HepG2 (cell line): ENCODE measurements at regions not wholly inside any gene's neighbourhood (a gene's known extent, or its start where the extent isn't known, plus 50 kb on each side); places are given as distances from the start of the nearest gene placed in this dataset.
A peak's percentile ranks its signal among the peaks of the same experiment; 100 is the strongest.

ENCODE experiments used
- ATAC-seq: fragments of 200-7000 bp; cut with Tn5 transposase; 3 replicates; pipeline ENCODE4 v1.9.1; 2020; ENCODE audit warnings: mild to moderate bottlenecking, moderate library complexity
- BruUV-seq: library from RNA; stranded (reverse); fragments of 400-500 nt; replicated peaks from 2 replicates; lab custom pipeline; 2021; lab: Mats Ljungman, UMichigan
- CTCF ChIA-PET: fragments of 300-600 bp; formaldehyde crosslinking; extraction: SDS; loops from one replicate; lab custom pipeline; 2021; ENCODE audit warnings: low total read pairs, inconsistent platforms, low intra/inter-chr PET ratio; lab: Yijun Ruan, JAX
- POLR2A ChIA-PET: fragments of 350-600 bp; sonication (Branson Sonifier 250); formaldehyde crosslinking; loops from one replicate; lab custom pipeline; 2020; ENCODE audit warnings: antibody characterized with exemption, inconsistent platforms; lab: Yijun Ruan, JAX
- DNase-seq: peaks from one replicate; pipeline ENCODE4 v3.0.0-alpha.2; 2015; ENCODE audit warnings: low spot score
- FAIRE-seq: peaks from 3 replicates; lab custom pipeline; 2011; peaks lifted over from hg19 to GRCh38; lab: Jason Lieb, UNC
- H2AFZ ChIP-seq: one replicate; pipeline ENCODE4 v1.6.1; 2011; ENCODE audit warnings: low read length, inconsistent platforms
- H3K27ac ChIP-seq: fragments of 300-600 bp; 3 replicates; pipeline ENCODE4 v1.8.0; 2011; ENCODE audit warnings: mixed run types, mild to moderate bottlenecking, mixed read lengths, low read length, inconsistent platforms; ENCODE audit not compliant: insufficient read depth; ENCODE audit errors: extremely low read length
- H3K27me3 ChIP-seq, 2 experiments: fragments of 200-600 bp in 1 of 2; 2 replicates in 1 of 2; 3 replicates in 1 of 2; pipeline versions ENCODE4 v1.6.0 to v1.8.0; 2011; ENCODE audit warnings: low read length in 2 of 2, mild to moderate bottlenecking in 2 of 2, moderate library complexity in 2 of 2, inconsistent platforms in 1 of 2; ENCODE audit not compliant: insufficient read depth in 2 of 2, control insufficient read depth in 1 of 2
- H3K36me3 ChIP-seq, 2 experiments: fragments of 200-600 bp in 1 of 2; replicated peaks in 1 of 2; 2 replicates in 1 of 2; 3 replicates in 1 of 2; pipeline versions ENCODE4 v1.5.1 to v1.8.0; 2011; ENCODE audit warnings: low read length in 2 of 2, inconsistent platforms in 1 of 2; ENCODE audit not compliant: insufficient read depth in 2 of 2, control insufficient read depth in 1 of 2
- H3K4me1 ChIP-seq: 2 replicates; pipeline ENCODE4 v1.5.1; 2012; ENCODE audit warnings: low read length, inconsistent platforms; ENCODE audit not compliant: insufficient read depth
- H3K4me2 ChIP-seq: 2 replicates; pipeline ENCODE4 v1.6.0; 2011; ENCODE audit warnings: low read depth, low read length, inconsistent platforms
- H3K4me3 ChIP-seq, 3 experiments: fragments of 200-600 bp in 1 of 3; sonication (generic), shearing (Covaris generic) in 1 of 3; replicated peaks in 1 of 3; 2 replicates each; pipeline ENCODE4 v1.5.1; 2011 to 2016; ENCODE audit warnings: low read length in 3 of 3, inconsistent platforms in 2 of 3, low read depth in 2 of 3, mild to moderate bottlenecking in 2 of 3, control low read depth in 1 of 3, mixed read lengths in 1 of 3; ENCODE audit not compliant: insufficient read depth in 1 of 3
- H3K79me2 ChIP-seq: one replicate; pipeline ENCODE4 v1.6.1; 2011; ENCODE audit warnings: low read length, inconsistent platforms; ENCODE audit not compliant: insufficient read depth
- H3K9ac ChIP-seq: 2 replicates; pipeline ENCODE4 v1.6.0; 2011; ENCODE audit warnings: mild to moderate bottlenecking, low read depth, low read length, inconsistent platforms; ENCODE audit not compliant: insufficient read depth
- H3K9me3 ChIP-seq: 2 replicates; pipeline ENCODE4 v1.5.1; 2012; ENCODE audit warnings: mild to moderate bottlenecking, low read length
- H4K20me1 ChIP-seq: 2 replicates; pipeline ENCODE4 v1.6.0; 2011; ENCODE audit warnings: inconsistent platforms, mild to moderate bottlenecking, low read length, moderate library complexity; ENCODE audit not compliant: insufficient read depth
- ATRX ChIP-seq: sonication (generic); formaldehyde crosslinking; IDR thresholded peaks from 2 replicates; pipeline ENCODE4 v1.4.0; 2020; ENCODE audit warnings: missing genetic modification reagents, borderline replicate concordance
- CCDC6 ChIP-seq: sonication (generic); formaldehyde crosslinking; IDR thresholded peaks from 2 replicates; pipeline ENCODE4 v1.8.1; 2022; ENCODE audit warnings: mild to moderate bottlenecking, missing genetic modification reagents, moderate library complexity
- DDIT3 ChIP-seq: sonication (generic); formaldehyde crosslinking; IDR thresholded peaks from 2 replicates; pipeline ENCODE4 v1.4.0; 2020; ENCODE audit warnings: mild to moderate bottlenecking, missing genetic modification reagents
- DMAP1 ChIP-seq: IDR thresholded peaks from 2 replicates; pipeline ENCODE4 v1.6.1; 2016
- FOXJ3 ChIP-seq: sonication (generic); formaldehyde crosslinking; IDR thresholded peaks from 2 replicates; pipeline ENCODE4 v1.4.0; 2020; ENCODE audit warnings: missing genetic modification reagents, mild to moderate bottlenecking, borderline replicate concordance
- FOXP4 ChIP-seq: sonication (generic); formaldehyde crosslinking; IDR thresholded peaks from 2 replicates; pipeline ENCODE4 v1.4.0; 2020; ENCODE audit warnings: missing genetic modification reagents
- GFI1 ChIP-seq: sonication (generic); formaldehyde crosslinking; IDR thresholded peaks from 2 replicates; pipeline ENCODE4 v1.5.0; 2020; ENCODE audit warnings: missing genetic modification reagents, mild to moderate bottlenecking, borderline replicate concordance
- KDM5B ChIP-seq: sonication (generic); formaldehyde crosslinking; IDR thresholded peaks from 2 replicates; pipeline ENCODE4 v1.4.0; 2020; ENCODE audit warnings: missing genetic modification reagents, mild to moderate bottlenecking, borderline replicate concordance
- MTA3 ChIP-seq: sonication (generic); formaldehyde crosslinking; IDR thresholded peaks from 2 replicates; pipeline ENCODE4 v1.4.0; 2020; ENCODE audit warnings: missing genetic modification reagents
- MXD1 ChIP-seq: sonication (generic); formaldehyde crosslinking; IDR thresholded peaks from 2 replicates; pipeline ENCODE4 v1.4.0; 2020; ENCODE audit warnings: mild to moderate bottlenecking, missing genetic modification reagents
- NFATC3 ChIP-seq: sonication (generic); formaldehyde crosslinking; IDR thresholded peaks from 2 replicates; pipeline ENCODE4 v1.5.1; 2020; ENCODE audit warnings: mild to moderate bottlenecking, missing genetic modification reagents
- NFE2 ChIP-seq: sonication (generic); formaldehyde crosslinking; IDR thresholded peaks from 2 replicates; pipeline ENCODE4 v1.4.0; 2020; ENCODE audit warnings: missing genetic modification reagents
- PHF20 ChIP-seq: sonication (generic); formaldehyde crosslinking; IDR thresholded peaks from 2 replicates; pipeline ENCODE4 v1.5.0; 2020; ENCODE audit warnings: mild to moderate bottlenecking, missing genetic modification reagents
- POLR2G ChIP-seq: fragments of 200-400 bp; formaldehyde crosslinking; IDR thresholded peaks from 2 replicates; pipeline ENCODE4 v1.6.1; 2018; ENCODE audit warnings: mild to moderate bottlenecking, low read depth, low read length, moderate library complexity
- RBAK ChIP-seq: sonication (generic); formaldehyde crosslinking; IDR thresholded peaks from 2 replicates; pipeline ENCODE4 v1.5.1; 2020; ENCODE audit warnings: mild to moderate bottlenecking, missing genetic modification reagents
- YEATS2 ChIP-seq: sonication (generic); formaldehyde crosslinking; IDR thresholded peaks from 2 replicates; pipeline ENCODE4 v1.4.0; 2020; ENCODE audit warnings: missing genetic modification reagents, borderline replicate concordance
- ZBTB39 ChIP-seq: sonication (generic); formaldehyde crosslinking; IDR thresholded peaks from 2 replicates; pipeline ENCODE4 v1.5.0; 2020; ENCODE audit warnings: missing genetic modification reagents
- ZKSCAN5 ChIP-seq: sonication (generic); formaldehyde crosslinking; IDR thresholded peaks from 2 replicates; pipeline ENCODE4 v1.5.1; 2020; ENCODE audit warnings: mild to moderate bottlenecking, missing genetic modification reagents
- ZNF543 ChIP-seq: sonication (generic); formaldehyde crosslinking; IDR thresholded peaks from 2 replicates; pipeline ENCODE4 v1.4.0; 2020; ENCODE audit warnings: mild to moderate bottlenecking, missing genetic modification reagents
- WGBS: methylation state at CpG from one replicate; pipeline ENCODE4 v1.1.6; 2017; ENCODE audit warnings: low lambda C conversion rate; 5-methylcytosine and 5-hydroxymethylcytosine counted together
- in situ Hi-C: cut with HindIII; loops from 2 replicates; pipeline ENCODE4 v1.10.0; 2017; ENCODE audit warnings: low pct_unique_long_range_greater_than_20kb; ENCODE audit not compliant: extremely low pct_ligation_motif_present
- intact Hi-C: fragments of 100-400 bp; cut with micrococcal nuclease; formaldehyde crosslinking; loops from one replicate; pipeline ENCODE4 v1.10.0; 2022; ENCODE audit not compliant: unreplicated experiment

GRCh38 chr10:28242555-28243204, 60.2 kb downstream of the MPP7 start:
- no TSS peak for BruUV-seq
- ATAC-seq (no peak), DNase-seq (peak; percentile 16), FAIRE-seq (no peak)
- TF ChIP-seq ZNF543 (CRISPR knock-in tag) (no peak), NFE2 (no peak), MXD1 (no peak), FOXP4 (no peak), PHF20 (CRISPR knock-in tag) (no peak), ZBTB39 (CRISPR knock-in tag) (no peak), DDIT3 (no peak), NFATC3 (CRISPR knock-in tag) (no peak), YEATS2 (CRISPR knock-in tag) (no peak), ATRX (CRISPR knock-in tag) (no peak), MTA3 (no peak), DMAP1 (CRISPR knock-in tag) (no peak), RBAK (CRISPR knock-in tag) (no peak), POLR2G (no peak), FOXJ3 (no peak), KDM5B (CRISPR knock-in tag) (no peak), ZKSCAN5 (CRISPR knock-in tag) (no peak), CCDC6 (no peak), GFI1 (CRISPR knock-in tag) (no peak)
- Histone ChIP-seq H2AFZ (no peak overlapping the region), H3K27ac (peak overlapping the region; percentile 23), H3K9ac (no peak overlapping the region), H3K4me3 (no peak overlapping the region), H4K20me1 (no peaks in the 10 kb centered on the region), H3K4me1 (peaks cover 27% of the 10 kb centered on the region), H3K27me3 (no peaks in the 10 kb centered on the region), H3K36me3 (peaks cover 0 to 4% of the 10 kb centered on the region in 2 experiments; a peak in 2 of 5 replicates), H3K9me3 (no peaks in the 10 kb centered on the region), H3K4me2 (0 out of 2 replicates have a peak overlapping the region, but pooled peaks have one; percentile 2), H3K79me2 (peaks cover 2% of the 10 kb centered on the region)
- ChIA-PET CTCF (interaction anchor here (0.7 to 1.7 kb wide), 4 partner anchors 139 to 797 kb away, joined by 3 to 7 read pairs (median 4); no protein-coding TSS in a partner anchor), POLR2A (no interaction called here)
- intact Hi-C loops: loop anchor here (1.0 to 2.0 kb wide), 3 partner anchors 460 to 684 kb away; no protein-coding TSS in a partner anchor
- in situ Hi-C loops: loop anchor here (25.0 kb wide), 1 partner anchor 680 kb away; no protein-coding TSS in a partner anchor
- WGBS: 21% methylated on average over 1 of the region's 1 CpG
